ENCODE measurements at regions not wholly inside any gene's neighbourhood (a gene's known extent, or its start where the extent isn't known, plus 50 kb on each side); places are given as distances from the start of the nearest gene placed in this dataset.

DNA sequence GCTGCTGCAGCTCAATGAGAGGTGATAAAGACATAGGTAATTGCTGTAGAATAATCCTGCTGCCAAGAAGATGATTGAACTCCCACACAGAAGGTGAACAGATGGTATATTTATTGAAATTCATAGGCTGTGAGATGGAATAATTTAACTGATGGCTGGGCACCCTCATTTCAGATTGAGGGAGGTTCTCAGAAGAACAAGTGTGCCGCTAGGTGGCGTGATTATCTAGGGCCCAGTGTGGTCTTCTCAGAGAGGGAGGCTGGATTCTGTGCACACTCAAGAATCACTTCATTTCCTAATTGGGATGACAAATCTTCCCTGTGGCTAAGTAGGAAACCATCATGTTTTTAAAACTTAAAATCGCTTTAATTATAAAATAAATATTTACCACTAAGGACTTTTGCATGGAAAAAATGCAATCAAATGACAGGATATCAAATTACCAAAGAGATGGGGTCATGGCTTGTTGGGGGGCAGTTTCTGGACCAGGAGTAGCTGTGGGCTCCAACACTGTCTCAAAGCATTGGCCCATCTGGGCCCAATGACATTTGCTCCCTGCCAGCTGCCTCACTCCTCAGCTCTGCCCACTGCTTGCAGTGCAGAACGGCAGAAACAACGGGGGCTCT is 132.3 kb downstream of the SNAPC1 start:
- peak; percentile 59 for DNase-seq

DNA sequence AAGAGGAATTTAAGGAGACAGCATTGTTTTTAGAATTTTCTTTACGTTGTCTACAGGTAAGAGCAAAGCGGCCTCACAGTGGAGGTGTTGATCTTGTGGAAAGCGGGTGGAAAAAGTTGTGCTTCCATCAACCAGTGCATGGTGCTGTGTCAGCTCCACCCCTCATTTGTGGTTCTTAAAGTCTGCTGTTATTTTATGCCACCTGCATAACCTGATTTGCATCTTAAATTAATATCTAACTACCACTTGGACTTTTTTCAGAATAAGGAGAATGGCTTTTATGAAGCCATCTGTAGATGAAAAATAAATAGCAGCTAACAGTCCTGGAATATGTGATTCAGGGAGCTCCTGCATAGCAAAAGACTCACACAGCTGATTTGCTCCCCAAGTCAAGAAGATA is 135.1 kb downstream of the SNAPC1 start:
- DNase-seq = no peak

DNA sequence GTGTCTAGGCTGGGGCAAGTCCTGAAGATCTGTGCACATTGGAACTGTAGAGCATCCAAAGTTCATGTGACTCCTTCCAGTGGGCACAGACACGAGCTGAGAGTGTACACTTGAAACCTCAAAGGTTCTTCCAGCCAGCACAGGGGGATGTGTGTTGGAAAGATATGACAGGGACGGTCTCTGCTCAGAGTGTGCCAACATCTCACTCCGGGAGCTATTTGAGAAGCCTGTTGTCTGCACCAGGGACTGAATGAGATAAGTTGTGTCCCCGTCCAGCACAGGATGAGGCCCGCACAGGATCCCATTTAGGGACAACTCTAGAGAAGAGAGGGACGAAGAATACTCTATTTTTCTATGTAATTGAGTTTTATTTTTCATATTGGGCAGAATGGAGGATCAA is 136.3 kb downstream of the SNAPC1 start:
- no peak for DNase-seq

DNA sequence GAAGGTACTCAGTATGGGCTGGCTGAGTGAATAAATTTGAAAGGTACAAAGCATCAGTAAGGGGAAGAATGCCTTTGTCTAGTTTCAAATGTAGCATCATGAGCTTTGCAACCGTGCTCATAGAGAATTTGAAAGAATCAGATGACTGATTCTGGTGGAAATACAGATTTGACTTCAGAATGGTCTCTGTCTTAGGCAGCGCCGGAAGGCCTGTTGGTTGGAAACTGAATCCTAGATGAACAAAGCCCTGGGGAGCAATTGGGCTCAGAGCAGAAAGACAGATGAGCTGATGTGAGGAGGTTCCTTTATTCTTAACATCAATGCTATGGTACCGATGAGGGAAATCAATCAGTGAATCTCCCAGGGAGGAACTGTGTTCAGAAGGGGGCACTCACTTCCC is 137.3 kb downstream of the SNAPC1 start:
- no peak for DNase-seq

DNA sequence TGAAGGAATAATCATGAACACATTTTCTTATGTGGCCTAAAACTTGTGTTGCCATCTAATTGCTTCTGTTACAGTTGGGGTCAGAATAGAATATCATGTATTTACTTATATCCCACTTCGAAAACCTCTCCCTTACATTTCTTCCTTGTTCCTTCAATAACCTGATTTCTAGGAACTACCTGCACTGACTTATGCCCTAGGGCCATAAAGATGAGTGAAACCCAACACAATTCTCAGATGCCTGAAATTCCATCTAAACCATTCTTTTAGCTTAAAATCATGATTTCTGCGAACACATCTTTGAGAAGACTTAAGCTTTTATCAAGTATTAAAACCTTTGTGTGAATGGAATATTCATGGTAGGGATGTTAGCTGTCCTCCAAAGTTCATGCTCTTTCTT is 142.7 kb downstream of the SNAPC1 start:
- DNase-seq = no peak

GRCh38 chr14:61911574-61911973 is 149.4 kb downstream of the SNAPC1 start:
- DNase-seq = no peak

DNA sequence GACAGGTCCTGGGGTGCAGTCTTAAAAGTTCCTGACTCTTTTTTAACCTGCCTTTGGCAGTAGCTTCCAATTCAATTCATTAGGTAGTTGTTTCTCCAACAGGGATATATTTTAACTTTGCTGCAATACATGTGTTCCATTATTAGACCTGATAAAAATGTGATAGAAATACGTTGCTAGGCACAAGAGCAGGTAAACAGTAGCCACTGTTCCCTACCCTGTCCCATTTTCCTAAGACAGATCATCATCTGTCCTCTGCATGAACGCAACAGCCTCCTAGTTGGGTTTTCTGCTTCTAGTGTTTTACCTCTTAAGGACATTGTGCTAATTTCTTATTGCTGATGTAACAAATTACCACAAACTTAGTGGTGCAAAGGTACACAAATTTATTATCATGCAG is 156.8 kb downstream of the SNAPC1 start:
- no peak for DNase-seq

DNA sequence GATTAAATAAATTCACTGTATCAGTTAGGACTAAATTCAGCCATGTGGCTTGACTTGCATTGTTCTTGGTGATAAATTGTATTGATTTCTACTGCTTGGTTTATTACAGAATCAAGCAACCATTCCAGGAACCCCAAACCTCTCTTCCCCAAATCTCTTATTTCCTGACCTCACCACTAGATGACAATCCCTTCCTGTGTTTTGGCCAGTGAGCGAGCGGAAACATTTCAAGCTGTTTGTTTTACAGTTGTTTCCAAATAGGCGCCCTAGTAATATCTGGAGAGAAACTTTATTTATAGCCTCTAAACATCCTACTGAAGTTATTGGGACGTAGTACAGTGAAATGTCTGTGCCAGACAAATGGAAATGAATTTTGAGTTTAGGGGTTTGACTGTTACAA is 161.1 kb downstream of the SNAPC1 start:
- peak; percentile 7 for DNase-seq

- peak; percentile 4 for DNase-seq
Measured at GRCh38 chr14:61925043-61925442, 162.8 kb downstream of the SNAPC1 start.

GRCh38 chr14:61925732-61926435 is 163.7 kb downstream of the SNAPC1 start:
- peak; percentile 15 for DNase-seq

- DNase-seq = peak; percentile 43
Measured at GRCh38 chr14:61927060-61927459, 164.8 kb downstream of the SNAPC1 start.

DNA sequence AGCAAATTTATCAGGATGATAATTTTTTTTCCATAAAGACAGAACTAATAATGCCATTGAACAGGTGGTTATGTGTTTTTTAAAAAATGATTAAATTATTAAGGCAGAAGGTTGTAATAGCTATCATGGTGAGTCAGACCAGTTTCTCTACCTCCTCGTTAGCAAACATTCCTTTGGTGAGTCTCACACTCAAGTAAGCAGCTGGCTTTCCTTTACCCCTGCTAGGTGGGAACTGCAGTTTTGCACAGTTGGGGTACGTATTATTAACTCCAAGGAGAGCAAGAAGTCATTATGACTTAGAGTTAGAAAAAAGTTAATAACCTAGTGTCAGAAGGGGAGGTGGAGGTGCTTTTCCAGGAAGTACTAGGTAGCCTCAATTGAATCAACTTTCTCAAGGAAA is 165.3 kb downstream of the SNAPC1 start:
- peak; percentile 45 for DNase-seq

GRCh38 chr14:61928300-61928699 is 166.1 kb downstream of the SNAPC1 start:
- DNase-seq = no peak

- no peak for DNase-seq
Measured at GRCh38 chr14:61928701-61929100, 166.5 kb downstream of the SNAPC1 start.

GRCh38 chr14:61929651-61930050 is 167.4 kb downstream of the SNAPC1 start:
- no peak for DNase-seq

- DNase-seq = no peak
Measured at GRCh38 chr14:61930101-61930857, 168.1 kb downstream of the SNAPC1 start.

DNA sequence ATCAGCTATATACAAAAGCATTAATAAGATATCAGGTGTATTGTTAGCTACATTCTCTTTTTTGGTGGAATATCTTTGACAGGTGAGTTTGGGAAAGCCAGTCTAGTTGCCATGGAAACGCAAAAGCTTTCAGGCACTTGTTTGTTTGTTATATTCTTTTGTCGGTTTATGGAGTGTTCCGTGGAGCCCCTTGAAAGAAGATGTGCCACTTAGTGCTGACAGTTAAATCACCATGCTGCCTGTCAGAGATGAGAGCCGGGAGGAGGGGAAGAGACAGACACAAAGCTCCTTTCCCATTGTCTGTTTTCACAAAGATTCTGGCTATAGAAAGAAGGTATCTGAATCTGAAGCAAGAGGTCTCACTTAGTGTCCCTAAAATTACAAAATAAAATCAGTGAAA is 170.8 kb downstream of the SNAPC1 start:
- DNase-seq = no peak

GRCh38 chr14:61934385-61934784 is 172.2 kb downstream of the SNAPC1 start:
- DNase-seq = peak; percentile 86

GRCh38 chr14:61939776-61940175 is 177.6 kb downstream of the SNAPC1 start:
- no peak for DNase-seq

- DNase-seq = no peak
Measured at GRCh38 chr14:61940666-61941420, 178.6 kb downstream of the SNAPC1 start.

DNA sequence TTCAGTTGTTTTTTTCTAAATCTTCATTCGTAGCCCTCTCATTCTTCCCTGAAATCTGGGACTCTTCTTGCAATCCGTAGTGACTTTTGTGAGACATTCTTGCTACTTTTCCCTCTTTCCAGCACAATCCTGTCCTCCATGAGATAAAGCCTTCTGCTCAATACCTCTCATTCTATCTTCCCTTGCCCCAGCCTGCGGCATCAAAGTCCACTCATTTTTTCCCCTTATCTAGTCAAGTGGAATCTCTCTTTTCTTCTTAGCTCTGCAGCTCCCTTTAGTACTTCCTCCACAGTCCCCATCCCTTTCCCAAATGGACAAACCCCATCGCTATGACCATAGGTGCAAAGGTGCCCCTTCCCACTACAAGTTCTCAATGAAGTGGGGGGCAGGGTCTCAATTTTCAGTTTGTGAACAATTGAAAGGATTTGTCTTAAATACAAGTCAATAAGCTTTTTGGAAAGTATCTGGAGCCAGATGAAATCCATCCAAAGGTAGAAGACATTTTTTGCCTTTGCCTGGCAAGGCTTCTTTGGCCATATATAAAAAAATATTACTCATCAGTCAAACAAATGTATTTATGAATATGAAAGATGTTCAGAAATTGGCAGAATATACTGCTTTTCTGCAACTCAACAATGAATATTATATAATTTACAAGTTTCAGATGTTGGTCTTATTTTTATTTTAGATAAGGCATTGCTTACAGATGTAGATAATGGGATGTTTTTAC is 179.4 kb downstream of the SNAPC1 start:
- no peak for DNase-seq

GRCh38 chr14:61948376-61948775 is 186.2 kb downstream of the SNAPC1 start:
- DNase-seq = no peak

DNA sequence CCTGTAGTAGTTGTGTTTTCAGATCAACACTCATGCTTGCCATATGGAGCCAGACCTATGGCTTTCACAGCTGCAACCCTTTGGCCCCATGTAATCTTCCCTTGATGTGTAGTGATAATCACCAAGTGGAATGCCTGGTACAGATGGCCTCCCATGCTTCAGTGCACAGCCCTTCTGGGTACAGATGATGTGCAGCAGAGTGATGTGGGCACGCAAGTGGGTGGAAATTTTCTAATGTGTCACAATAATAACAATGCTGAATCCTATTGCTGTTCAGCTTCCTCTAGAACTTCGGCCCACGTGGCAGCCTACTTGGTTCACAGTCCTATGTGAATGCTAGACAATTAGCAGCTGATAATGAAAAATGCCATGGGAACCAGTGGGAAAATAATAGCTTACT is 188.1 kb downstream of the SNAPC1 start:
- DNase-seq = no peak
